Left lung (tissue), 4 donors: ENCODE measurements at regions not wholly inside any gene's neighbourhood (a gene's known extent, or its start where the extent isn't known, plus 50 kb on each side); places are given as distances from the start of the nearest gene placed in this dataset.
"Not testable (repeated sequence)": the region's sequence is repeated elsewhere in the genome, so short reads cannot be mapped to it uniquely, and the experiment has no call there.

ENCODE experiments used
- ATAC-seq: fragments of 200-7000 bp; cut with Tn5 transposase; one replicate; pipeline ENCODE4 v1.9.1; 2020; ENCODE audit warnings: moderate library complexity
- DNase-seq, 4 donors: peaks; one replicate each; pipeline ENCODE4 v3.0.0-alpha.2; 2013 to 2020
- H3K27ac ChIP-seq, 2 donors: fragments of 200-600 bp; sonication (generic) in 1 of 2; one replicate each; pipeline versions ENCODE4 v1.5.0 to v1.8.0; 2020 to 2021
- H3K27me3 ChIP-seq, 2 donors: fragments of 200-600 bp; sonication (generic) in 1 of 2; one replicate each; pipeline versions ENCODE4 v1.5.0 to v1.8.0; 2020 to 2021
- H3K36me3 ChIP-seq, 2 donors: fragments of 200-600 bp; sonication (generic) in 1 of 2; one replicate each; pipeline versions ENCODE4 v1.5.0 to v1.8.0; 2020 to 2021
- H3K4me1 ChIP-seq, 2 donors: fragments of 200-600 bp; one replicate each; pipeline ENCODE4 v1.8.0; 2021
- H3K4me3 ChIP-seq, 2 donors: fragments of 200-600 bp; sonication (generic) in 1 of 2; one replicate each; pipeline versions ENCODE4 v1.5.0 to v1.8.0; 2020 to 2021; ENCODE audit warnings: mild to moderate bottlenecking in 1 of 2
- H3K9me3 ChIP-seq, 2 donors: fragments of 200-600 bp; sonication (generic) in 1 of 2; one replicate each; pipeline versions ENCODE4 v1.5.0 to v1.8.0; 2020 to 2021
- intact Hi-C, 2 donors: fragments of 100-400 bp; cut with DNase I; formaldehyde crosslinking; loops; one replicate each; pipeline versions ENCODE4 v1.11.2 to v1.14.2; 2022
- TF ChIP-seq, protein P1 (sequence below), 2 donors: fragments of 200-600 bp; sonication (generic) in 1 of 2; IDR thresholded peaks; one replicate each; pipeline versions ENCODE4 v1.5.0 to v1.8.0; 2021; ENCODE audit warnings: antibody characterized with exemption in 2 of 2
- donor health status: DM: no; HTN: yes; CAD: no.
- donor health status: DM: no; HTN: no; CAD: no.

DNA sequence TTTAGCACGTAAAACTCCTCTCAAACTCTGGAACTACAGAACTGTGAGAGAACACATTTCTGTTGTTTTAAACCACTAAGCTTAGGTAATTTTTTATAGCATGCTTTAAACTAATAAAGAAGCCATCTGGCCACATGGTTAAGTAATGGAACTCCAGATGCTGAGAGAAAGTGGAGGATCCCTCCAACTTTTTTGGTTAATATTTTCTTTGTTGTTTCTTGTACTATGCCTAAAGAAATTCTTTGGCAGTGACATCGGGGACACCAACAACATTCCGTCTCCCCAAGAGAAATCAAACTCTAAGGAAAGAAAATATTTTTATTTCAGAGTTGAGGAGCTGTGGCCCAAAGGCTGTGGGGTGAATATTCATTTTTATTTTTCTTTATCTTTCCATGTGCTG, 734.8 kb upstream of the CDH9 start:
- no peak for ATAC-seq
- TF ChIP-seq, protein P1, sequence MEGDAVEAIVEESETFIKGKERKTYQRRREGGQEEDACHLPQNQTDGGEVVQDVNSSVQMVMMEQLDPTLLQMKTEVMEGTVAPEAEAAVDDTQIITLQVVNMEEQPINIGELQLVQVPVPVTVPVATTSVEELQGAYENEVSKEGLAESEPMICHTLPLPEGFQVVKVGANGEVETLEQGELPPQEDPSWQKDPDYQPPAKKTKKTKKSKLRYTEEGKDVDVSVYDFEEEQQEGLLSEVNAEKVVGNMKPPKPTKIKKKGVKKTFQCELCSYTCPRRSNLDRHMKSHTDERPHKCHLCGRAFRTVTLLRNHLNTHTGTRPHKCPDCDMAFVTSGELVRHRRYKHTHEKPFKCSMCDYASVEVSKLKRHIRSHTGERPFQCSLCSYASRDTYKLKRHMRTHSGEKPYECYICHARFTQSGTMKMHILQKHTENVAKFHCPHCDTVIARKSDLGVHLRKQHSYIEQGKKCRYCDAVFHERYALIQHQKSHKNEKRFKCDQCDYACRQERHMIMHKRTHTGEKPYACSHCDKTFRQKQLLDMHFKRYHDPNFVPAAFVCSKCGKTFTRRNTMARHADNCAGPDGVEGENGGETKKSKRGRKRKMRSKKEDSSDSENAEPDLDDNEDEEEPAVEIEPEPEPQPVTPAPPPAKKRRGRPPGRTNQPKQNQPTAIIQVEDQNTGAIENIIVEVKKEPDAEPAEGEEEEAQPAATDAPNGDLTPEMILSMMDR (IDR thresholded peaks at IDR 0.05), result no peak

DNA sequence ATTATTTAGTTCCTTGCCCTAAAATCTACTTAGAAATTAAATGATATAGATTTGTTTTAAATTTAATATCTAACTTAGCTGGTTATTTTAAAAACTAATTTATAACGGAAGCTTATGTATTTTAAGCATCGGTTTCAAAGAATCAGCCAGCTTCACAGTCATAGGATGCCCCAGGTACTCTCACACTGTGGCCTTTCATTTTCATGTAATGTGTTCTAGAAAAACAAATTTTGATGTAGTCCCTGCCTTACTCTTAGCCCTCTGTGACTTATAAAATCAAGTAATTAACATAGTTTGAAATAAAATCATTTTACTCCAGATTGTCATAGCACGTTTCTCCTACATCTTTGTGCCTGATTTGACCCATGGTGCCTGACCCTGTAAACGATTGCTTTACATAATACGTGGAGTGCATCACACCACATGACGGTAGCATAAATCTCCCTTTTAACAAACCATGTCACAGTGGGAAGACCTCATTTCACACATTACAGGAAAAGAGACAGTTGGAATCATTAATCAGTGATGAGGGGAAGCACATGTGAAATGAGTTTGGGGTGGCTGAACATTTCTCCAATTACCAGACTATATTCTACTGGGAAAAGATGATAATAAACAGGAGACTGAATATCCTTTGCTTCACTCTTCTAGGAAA, 731.5 kb upstream of the CDH9 start:
- H3K27me3 ChIP-seq, result no peaks in the 10 kb centered on the region
- DNase-seq (no peak), ATAC-seq (no peak)
- H3K4me1 ChIP-seq, result no peaks in the 10 kb centered on the region
- peaks cover 0 to 14% of the 10 kb centered on the region in 2 donors for H3K9me3 ChIP-seq
- TF ChIP-seq, protein P1 (IDR thresholded peaks at IDR 0.05), result no peak
- intact Hi-C loops, result no loop called here
- no peaks in the 10 kb centered on the region for H3K36me3 ChIP-seq
- H3K4me3 ChIP-seq, result no peak overlapping the region
- H3K27ac ChIP-seq, result no peak overlapping the region

More for the DNA sequence above, 734.8 kb upstream of the CDH9 start:
- Histone ChIP-seq H3K4me1 (no peaks in the 10 kb centered on the region), H3K4me3 (no peak overlapping the region), H3K9me3 (peaks cover 0 to 7% of the 10 kb centered on the region in 2 donors), H3K36me3 (no peaks in the 10 kb centered on the region), H3K27me3 (no peaks in the 10 kb centered on the region), H3K27ac (no peak overlapping the region)
- intact Hi-C loops, result no loop called here
- DNase-seq, result no peak

DNA sequence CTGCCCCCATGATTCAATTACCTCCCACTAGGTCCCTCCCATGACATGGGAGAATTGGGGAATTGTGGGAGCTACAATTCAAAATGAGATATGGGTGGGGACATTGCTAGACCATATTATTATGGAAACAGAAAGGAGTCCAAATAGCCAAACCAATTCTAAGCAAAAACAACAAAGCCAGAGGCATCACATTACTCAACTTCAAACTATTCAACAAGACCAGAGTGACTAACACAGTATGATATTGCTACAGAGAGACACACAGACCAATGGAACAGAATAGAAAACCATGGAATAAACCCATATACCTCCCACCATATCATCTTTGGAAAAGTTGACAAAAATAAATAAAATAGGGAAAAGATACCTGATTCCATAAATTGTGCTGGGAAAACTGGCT, 710.5 kb upstream of the CDH9 start:
- peaks cover 0 to 17% of the 10 kb centered on the region in 2 donors for H3K9me3 ChIP-seq
- no peak overlapping the region for H3K4me3 ChIP-seq
- no peak overlapping the region for H3K27ac ChIP-seq
- no peaks in the 10 kb centered on the region for H3K4me1 ChIP-seq
- no peaks in the 10 kb centered on the region for H3K36me3 ChIP-seq
- no peak for DNase-seq
- ATAC-seq, result no peak
- TF ChIP-seq, protein P1 (IDR thresholded peaks at IDR 0.05), result no peak
- intact Hi-C loops, result no loop called here
- H3K27me3 ChIP-seq, result no peaks in the 10 kb centered on the region

DNA sequence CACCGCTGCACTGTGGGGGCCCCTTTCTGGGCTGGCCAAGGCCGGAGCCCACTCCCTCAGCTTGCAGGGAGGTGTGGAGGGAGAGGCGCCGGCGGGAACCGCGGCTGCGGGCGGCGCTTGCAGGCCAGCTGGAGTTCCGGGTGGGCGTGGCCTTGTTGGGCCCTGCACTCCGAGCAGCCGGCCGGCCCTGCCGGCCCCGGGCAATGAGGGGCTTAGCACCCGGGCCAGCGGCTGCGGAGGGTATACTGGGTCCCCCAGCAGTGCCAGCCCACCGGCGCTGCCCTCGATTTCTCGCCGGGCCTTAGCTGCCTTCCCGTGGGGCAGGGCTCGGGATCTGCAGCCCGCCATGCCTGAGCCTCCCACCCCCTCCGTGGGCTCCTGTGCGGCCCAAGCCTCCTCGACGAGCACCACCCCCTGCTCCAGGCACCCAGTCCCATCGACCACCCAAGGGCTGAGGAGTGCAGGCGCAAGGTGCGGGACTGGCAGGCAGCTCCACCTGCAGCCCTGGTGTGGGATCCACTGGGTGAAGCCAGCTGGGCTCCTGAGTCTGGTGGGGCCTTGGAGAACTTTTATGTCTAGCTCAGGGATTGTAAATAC, 705.1 kb upstream of the CDH9 start:
- H3K4me1 ChIP-seq, intact Hi-C loops, H3K27me3 ChIP-seq, ATAC-seq, H3K36me3 ChIP-seq, H3K27ac ChIP-seq, H3K4me3 ChIP-seq: not testable (repeated sequence)
- peaks cover 0 to 14% of the 10 kb centered on the region in 2 donors for H3K9me3 ChIP-seq
- peak in 1 of 4 donors; percentile 55 for DNase-seq

DNA sequence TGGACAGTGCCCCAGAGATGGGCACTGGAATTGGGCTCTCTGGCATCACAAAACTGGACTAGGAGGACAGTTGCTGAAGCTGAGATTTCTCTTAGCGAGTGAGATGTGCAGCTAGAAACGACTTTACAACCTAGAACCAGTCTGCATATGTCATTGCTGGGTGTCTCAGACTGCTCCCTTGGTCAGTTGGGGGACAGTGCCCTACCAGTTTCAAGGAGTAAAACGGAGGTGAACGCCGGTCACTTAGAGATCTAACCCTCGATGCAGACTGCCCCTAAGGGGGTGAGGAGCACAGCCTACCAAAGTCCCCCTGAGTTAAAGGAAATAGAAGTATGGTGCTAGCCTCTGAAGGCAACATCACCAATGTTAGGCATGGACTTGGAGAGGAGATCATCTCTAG, 704.4 kb upstream of the CDH9 start:
- Histone ChIP-seq H3K9me3 (peaks cover 0 to 11% of the 10 kb centered on the region in 2 donors), H3K27ac (no peak overlapping the region), H3K4me1 (no peaks in the 10 kb centered on the region), H3K36me3 (no peaks in the 10 kb centered on the region), H3K4me3 (no peak overlapping the region), H3K27me3 (no peaks in the 10 kb centered on the region)
- TF ChIP-seq, protein P1 (IDR thresholded peaks at IDR 0.05), result no peak
- ATAC-seq, result no peak
- intact Hi-C loops, result no loop called here
- DNase-seq, result no peak
